H1 (cell line): ENCODE measurements at regions not wholly inside any gene's neighbourhood (a gene's known extent, or its start where the extent isn't known, plus 50 kb on each side); places are given as distances from the start of the nearest gene placed in this dataset.

Experiments
- CHD7 ChIP-seq: fragments of 300-600 bp; sonication (generic); IDR thresholded peaks from 2 replicates; pipeline ENCODE4 v1.7.1; 2012; ENCODE audit warnings: low read length, moderate library complexity, mild to moderate bottlenecking, inconsistent platforms; ENCODE audit not compliant: insufficient replicate concordance
- GABPA ChIP-seq: IDR thresholded peaks from 2 replicates; pipeline ENCODE4 v1.6.1; 2011; ENCODE audit warnings: mild to moderate bottlenecking, low read length, moderate library complexity, borderline replicate concordance; ENCODE audit not compliant: insufficient read depth
- MAFK ChIP-seq: IDR thresholded peaks from 2 replicates; pipeline ENCODE4 v1.6.1; 2012; ENCODE audit warnings: low read depth, mild to moderate bottlenecking, improper control_type of control experiment, low read length
- NRF1 ChIP-seq: IDR thresholded peaks from 2 replicates; pipeline ENCODE4 v1.6.1; 2011; ENCODE audit warnings: mild to moderate bottlenecking, low read depth, low read length, improper control_type of control experiment
- POLR2A ChIP-seq, 2 experiments: IDR thresholded peaks; 1 replicate in 1 of 2; 2 replicates in 1 of 2; pipeline ENCODE4 v1.6.1; 2011; ENCODE audit warnings: low read depth in 2 of 2, low read length in 2 of 2, mild to moderate bottlenecking in 2 of 2; ENCODE audit errors: control extremely low read depth in 1 of 2
- SIX5 ChIP-seq: IDR thresholded peaks from 2 replicates; pipeline ENCODE4 v1.6.1; 2011; ENCODE audit warnings: mild to moderate bottlenecking, low read depth, low read length

- TF ChIP-seq CHD7 = no peak
- no peak for TF ChIP-seq MAFK
- no peak for TF ChIP-seq POLR2A (IDR thresholded peaks at IDR 0.05; ENCODE audit: control extremely low read depth in 1 of 2, low read depth in 2 of 2, low read length in 2 of 2)
- TF ChIP-seq SIX5 = no peak
- no peak for TF ChIP-seq NRF1
- TF ChIP-seq GABPA = no peak
Measured at GRCh38 chr13:107421028-107421427, 794.3 kb downstream of the LIG4 start (continued).
